Heart left ventricle (tissue), 16 donors: ENCODE measurements at regions not wholly inside any gene's neighbourhood (a gene's known extent, or its start where the extent isn't known, plus 50 kb on each side); places are given as distances from the start of the nearest gene placed in this dataset.

Experiments
- ATAC-seq, 4 donors: fragments of 200-7000 bp; cut with Tn5 transposase; one replicate each; pipeline ENCODE4 v1.9.1; 2020 to 2022; ENCODE audit warnings: moderate library complexity in 4 of 4, mild to moderate bottlenecking in 3 of 4, moderate number of reproducible peaks in 1 of 4
- DNase-seq, 5 donors: peaks; one replicate each; pipeline ENCODE4 v3.0.0-alpha.2; 2020
- H3K27ac ChIP-seq, 12 donors: fragments of 200-600 bp; sonication (generic) in 4 of 12; one replicate each; pipeline versions ENCODE4 v1.5.0 to v1.8.0; 2016 to 2022; ENCODE audit warnings: mild to moderate bottlenecking in 2 of 12
- H3K27me3 ChIP-seq, 9 donors: fragments of 200-600 bp; sonication (generic) in 2 of 9; one replicate each; pipeline versions ENCODE4 v1.5.1 to v1.8.0; 2016 to 2022; ENCODE audit warnings: mild to moderate bottlenecking in 3 of 9
- H3K36me3 ChIP-seq, 9 donors: fragments of 200-600 bp; sonication (generic) in 2 of 9; one replicate each; pipeline versions ENCODE4 v1.5.0 to v1.8.0; 2018 to 2022; ENCODE audit warnings: mild to moderate bottlenecking in 2 of 9
- H3K4me1 ChIP-seq, 12 donors: fragments of 200-600 bp; sonication (generic) in 4 of 12; one replicate each; pipeline versions ENCODE4 v1.5.0 to v1.8.0; 2016 to 2022; ENCODE audit warnings: mild to moderate bottlenecking in 3 of 12
- H3K4me3 ChIP-seq, 12 donors: fragments of 200-600 bp; sonication (generic) in 4 of 12; one replicate each; pipeline versions ENCODE4 v1.5.0 to v1.8.0; 2017 to 2022; ENCODE audit warnings: mild to moderate bottlenecking in 9 of 12, moderate library complexity in 4 of 12
- H3K9me3 ChIP-seq, 12 donors: fragments of 200-600 bp; sonication (generic) in 4 of 12; one replicate each; pipeline versions ENCODE4 v1.5.0 to v1.8.0; 2016 to 2022; ENCODE audit warnings: mild to moderate bottlenecking in 1 of 12
- CTCF ChIP-seq, 12 donors: fragments of 200-600 bp; sonication (generic) in 4 of 12; IDR thresholded peaks; one replicate each; pipeline versions ENCODE4 v1.5.0 to v1.8.0; 2018 to 2022; ENCODE audit warnings: antibody characterized with exemption in 12 of 12, mild to moderate bottlenecking in 5 of 12
- POLR2A ChIP-seq, 2 donors: fragments of 450-650 bp; IDR thresholded peaks; one replicate each; pipeline ENCODE4 v1.6.1; 2017; ENCODE audit warnings: antibody characterized with exemption in 2 of 2, mild to moderate bottlenecking in 2 of 2, moderate library complexity in 2 of 2
- WGBS, 4 donors: extraction: QIAGEN DNeasy Blood & Tissue Kit in 2 of 4; methylation state at CpG; one replicate each; pipeline versions ENCODE4 v1.1.5 to v1.1.7; 2013 to 2018; 5-methylcytosine and 5-hydroxymethylcytosine counted together
- intact Hi-C, 10 donors: fragments of 100-400 bp; cut with DNase I; formaldehyde crosslinking; loops; one replicate each; pipeline versions ENCODE4 v1.11.1 to v1.14.2; 2022
- donor health status: ischemic (EF 13 %, LVEDD 7.1; RV severe dilation, severe dysfunction).
- donor health status: healthy with polysubstance abuse.
- donor health status: DM: no; HTN: yes; CAD: no.
- donor health status: DM: no; HTN: no; CAD: no.
- donor health status: ischemic (EF 25% LVEDD 6.9; RV normal size, moderate dysfunction).
- donor health status: ischemic (EF 25% LVEDD 5.7; RV mildly dilated, moderate dysfunction).
- donor health status: healthy.
- donor health status: DM: yes; HTN: yes; CAD: no.
- donor health status: ischemic (EF 35%, LVEDD 5.7; RV mildly dilated, moderate dysfunction).
- donor health status: nonischemic (EF 11% LVEDD 7.7; RV severe dilation, severe dysfunction).
- donor health status: DM: yes; HTN: yes; CAD: no.
- donor health status: PGD.
- donor health status: ischemic (EF 29% LVEDD 5.4; RV normal size, mild dysfunction).
- donor health status: nonischemic (EF 23%, LVEDD 6.1; RV moderate dilation, normal function).

DNA sequence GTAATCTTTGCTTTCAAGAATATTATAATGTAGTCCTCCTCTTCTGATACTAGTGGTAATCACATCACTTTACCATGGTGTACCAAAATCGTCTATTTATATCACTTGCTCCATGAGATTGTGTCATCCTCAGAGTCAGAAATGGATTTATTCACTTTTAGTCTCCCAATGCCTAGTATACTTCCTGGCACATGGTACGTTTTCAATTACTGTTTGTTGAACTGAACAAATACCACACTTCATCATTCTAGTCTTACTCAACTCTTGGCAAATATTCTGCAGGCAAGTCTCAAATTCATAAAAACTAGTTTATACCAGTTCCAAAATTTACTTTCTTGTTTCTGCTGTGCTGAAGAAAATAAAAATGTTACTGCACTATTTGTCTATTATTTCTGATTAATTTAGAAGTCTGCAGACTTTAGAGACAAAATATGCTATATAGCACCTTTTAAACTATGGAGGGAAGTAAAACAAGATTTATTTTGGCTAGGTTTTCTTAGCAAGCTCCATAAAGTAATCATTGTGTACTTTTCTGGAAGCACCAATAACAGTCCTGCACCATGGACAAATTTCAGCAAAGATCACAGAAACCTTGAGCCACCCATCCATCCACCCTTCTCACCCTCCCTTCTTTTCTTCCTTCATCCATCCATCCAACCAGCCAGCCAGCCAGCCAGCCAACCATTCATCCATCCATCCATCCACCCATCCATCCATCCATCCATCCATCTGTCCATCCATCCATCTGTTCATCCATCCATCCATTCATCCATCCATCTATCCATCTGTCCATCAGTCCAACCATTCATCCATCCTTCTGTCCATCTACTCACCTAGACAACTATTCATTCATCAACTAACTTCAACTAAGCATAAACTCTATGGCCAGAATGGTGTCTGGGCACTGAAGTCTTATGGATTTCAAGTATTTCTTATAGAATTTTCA, 102.1 kb upstream of the STMND1 start:
- Histone ChIP-seq H3K4me1 (no peaks in the 10 kb centered on the region), H3K27me3 (peaks cover 0 to 11% (median 0%) of the 10 kb centered on the region in 9 donors), H3K4me3 (no peak overlapping the region), H3K36me3 (no peaks in the 10 kb centered on the region), H3K27ac (no peak overlapping the region), H3K9me3 (no peaks in the 10 kb centered on the region)
- ATAC-seq = no peak
- DNase-seq = no peak
- intact Hi-C loops = no loop called here
- 56 to 62% (median 61%) methylated on average over 2 of the region's 2 CpGs for WGBS, 4 donors
- TF ChIP-seq CTCF (IDR thresholded peaks at IDR 0.05) (no peak), POLR2A (IDR thresholded peaks at IDR 0.05) (no peak)

DNA sequence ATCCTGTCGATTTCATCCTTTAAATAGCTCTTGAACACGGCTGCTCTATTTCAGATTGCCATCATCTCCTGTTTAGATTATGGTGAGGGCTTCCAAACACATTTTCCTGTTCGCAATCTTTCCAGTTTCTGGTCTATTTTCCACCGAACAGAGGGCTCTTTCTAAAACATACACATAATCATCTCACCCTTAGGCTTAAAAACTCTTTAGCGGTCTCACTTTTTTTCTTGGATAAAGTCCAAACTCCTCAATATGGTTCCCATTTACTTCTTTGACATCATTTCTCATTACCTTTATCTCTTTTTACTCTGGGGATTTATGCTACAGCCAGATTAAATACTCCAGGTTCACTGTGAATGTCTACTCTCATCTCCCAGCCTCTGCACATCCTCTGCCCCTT, 103.4 kb upstream of the STMND1 start:
- no peaks in the 10 kb centered on the region for H3K36me3 ChIP-seq
- H3K9me3 ChIP-seq = no peaks in the 10 kb centered on the region
- peaks cover 0 to 7% (median 0%) of the 10 kb centered on the region in 9 donors for H3K27me3 ChIP-seq
- WGBS, 4 donors = 54 to 60% (median 57%) methylated on average over 5 of the region's 5 CpGs
- H3K4me1 ChIP-seq = no peaks in the 10 kb centered on the region
- DNase-seq (no peak), ATAC-seq (no peak)
- TF ChIP-seq POLR2A (IDR thresholded peaks at IDR 0.05) (no peak), CTCF (IDR thresholded peaks at IDR 0.05) (no peak)
- H3K4me3 ChIP-seq = no peak overlapping the region
- intact Hi-C loops = no loop called here
- H3K27ac ChIP-seq = no peak overlapping the region

GRCh38 chr6:16995511-16996250, 106.2 kb upstream of the STMND1 start:
- no peak for DNase-seq
- TF ChIP-seq POLR2A (IDR thresholded peaks at IDR 0.05) (no peak), CTCF (IDR thresholded peaks at IDR 0.05) (no peak)
- Histone ChIP-seq H3K4me1 (no peaks in the 10 kb centered on the region), H3K9me3 (no peaks in the 10 kb centered on the region), H3K4me3 (no peak overlapping the region), H3K27me3 (peaks cover 0 to 3% (median 0%) of the 10 kb centered on the region in 9 donors), H3K36me3 (no peaks in the 10 kb centered on the region), H3K27ac (no peak overlapping the region)
- WGBS, 4 donors = 72 to 80% (median 76%) methylated on average over 6 of the region's 6 CpGs
- no peak for ATAC-seq
- intact Hi-C loops = no loop called here

DNA sequence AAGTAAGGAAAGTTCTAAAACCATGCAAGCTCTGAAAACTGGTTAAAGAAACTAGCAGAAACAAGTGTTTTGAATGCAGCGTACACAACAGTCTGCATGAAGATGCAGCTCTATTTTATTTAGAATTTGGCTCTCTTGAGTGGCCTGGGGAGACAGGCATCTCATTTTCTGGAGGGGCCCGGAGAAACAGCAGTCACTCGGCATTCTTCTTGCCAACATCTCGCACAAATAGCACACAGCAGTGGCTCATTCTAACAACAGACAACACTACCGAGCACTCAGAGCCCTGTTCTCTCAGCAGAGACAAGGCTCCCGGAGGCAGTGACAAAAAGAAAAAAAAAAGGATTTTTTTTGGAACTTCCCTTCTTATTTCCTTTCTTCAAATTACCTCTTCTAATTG, 108.5 kb upstream of the STMND1 start:
- intact Hi-C loops = no loop called here
- no peaks in the 10 kb centered on the region for H3K36me3 ChIP-seq
- no peak for TF ChIP-seq CTCF (IDR thresholded peaks at IDR 0.05)
- no peak for TF ChIP-seq POLR2A (IDR thresholded peaks at IDR 0.05)
- H3K9me3 ChIP-seq = peaks cover 0 to 6% (median 0%) of the 10 kb centered on the region in 12 donors
- H3K27me3 ChIP-seq = peaks cover 0 to 3% (median 0%) of the 10 kb centered on the region in 9 donors
- H3K4me3 ChIP-seq = no peak overlapping the region
- WGBS, 4 donors = 67 to 78% (median 77%) methylated on average over 6 of the region's 6 CpGs
- H3K27ac ChIP-seq = no peak overlapping the region
- DNase-seq = no peak
- no peaks in the 10 kb centered on the region for H3K4me1 ChIP-seq
- no peak for ATAC-seq
